HepG2 (cell line): ENCODE measurements at regions not wholly inside any gene's neighbourhood (a gene's known extent, or its start where the extent isn't known, plus 50 kb on each side); places are given as distances from the start of the nearest gene placed in this dataset.

Experiments
- ATAC-seq: fragments of 200-7000 bp; cut with Tn5 transposase; 3 replicates; pipeline ENCODE4 v1.9.1; 2020; ENCODE audit warnings: mild to moderate bottlenecking, moderate library complexity
- BruUV-seq: library from RNA; stranded (reverse); fragments of 400-500 nt; replicated peaks from 2 replicates; lab custom pipeline; 2021; lab: Mats Ljungman, UMichigan
- CTCF ChIA-PET: fragments of 300-600 bp; formaldehyde crosslinking; extraction: SDS; loops from one replicate; lab custom pipeline; 2021; ENCODE audit warnings: low total read pairs, inconsistent platforms, low intra/inter-chr PET ratio; lab: Yijun Ruan, JAX
- POLR2A ChIA-PET: fragments of 350-600 bp; sonication (Branson Sonifier 250); formaldehyde crosslinking; loops from one replicate; lab custom pipeline; 2020; ENCODE audit warnings: antibody characterized with exemption, inconsistent platforms; lab: Yijun Ruan, JAX
- DNase-seq: peaks from one replicate; pipeline ENCODE4 v3.0.0-alpha.2; 2015; ENCODE audit warnings: low spot score
- FAIRE-seq: peaks from 3 replicates; lab custom pipeline; 2011; peaks lifted over from hg19 to GRCh38; lab: Jason Lieb, UNC
- H2AFZ ChIP-seq: one replicate; pipeline ENCODE4 v1.6.1; 2011; ENCODE audit warnings: low read length, inconsistent platforms
- H3K27ac ChIP-seq: fragments of 300-600 bp; 3 replicates; pipeline ENCODE4 v1.8.0; 2011; ENCODE audit warnings: mixed run types, mild to moderate bottlenecking, mixed read lengths, low read length, inconsistent platforms; ENCODE audit not compliant: insufficient read depth; ENCODE audit errors: extremely low read length
- H3K27me3 ChIP-seq, 2 experiments: fragments of 200-600 bp in 1 of 2; 2 replicates in 1 of 2; 3 replicates in 1 of 2; pipeline versions ENCODE4 v1.6.0 to v1.8.0; 2011; ENCODE audit warnings: low read length in 2 of 2, mild to moderate bottlenecking in 2 of 2, moderate library complexity in 2 of 2, inconsistent platforms in 1 of 2; ENCODE audit not compliant: insufficient read depth in 2 of 2, control insufficient read depth in 1 of 2
- H3K36me3 ChIP-seq, 2 experiments: fragments of 200-600 bp in 1 of 2; replicated peaks in 1 of 2; 2 replicates in 1 of 2; 3 replicates in 1 of 2; pipeline versions ENCODE4 v1.5.1 to v1.8.0; 2011; ENCODE audit warnings: low read length in 2 of 2, inconsistent platforms in 1 of 2; ENCODE audit not compliant: insufficient read depth in 2 of 2, control insufficient read depth in 1 of 2
- H3K4me1 ChIP-seq: 2 replicates; pipeline ENCODE4 v1.5.1; 2012; ENCODE audit warnings: low read length, inconsistent platforms; ENCODE audit not compliant: insufficient read depth
- H3K4me2 ChIP-seq: 2 replicates; pipeline ENCODE4 v1.6.0; 2011; ENCODE audit warnings: low read depth, low read length, inconsistent platforms
- H3K4me3 ChIP-seq, 3 experiments: fragments of 200-600 bp in 1 of 3; sonication (generic), shearing (Covaris generic) in 1 of 3; replicated peaks in 1 of 3; 2 replicates each; pipeline ENCODE4 v1.5.1; 2011 to 2016; ENCODE audit warnings: low read length in 3 of 3, inconsistent platforms in 2 of 3, low read depth in 2 of 3, mild to moderate bottlenecking in 2 of 3, control low read depth in 1 of 3, mixed read lengths in 1 of 3; ENCODE audit not compliant: insufficient read depth in 1 of 3
- H3K79me2 ChIP-seq: one replicate; pipeline ENCODE4 v1.6.1; 2011; ENCODE audit warnings: low read length, inconsistent platforms; ENCODE audit not compliant: insufficient read depth
- H3K9ac ChIP-seq: 2 replicates; pipeline ENCODE4 v1.6.0; 2011; ENCODE audit warnings: mild to moderate bottlenecking, low read depth, low read length, inconsistent platforms; ENCODE audit not compliant: insufficient read depth
- H3K9me3 ChIP-seq: 2 replicates; pipeline ENCODE4 v1.5.1; 2012; ENCODE audit warnings: mild to moderate bottlenecking, low read length
- H4K20me1 ChIP-seq: 2 replicates; pipeline ENCODE4 v1.6.0; 2011; ENCODE audit warnings: inconsistent platforms, mild to moderate bottlenecking, low read length, moderate library complexity; ENCODE audit not compliant: insufficient read depth
- ATF1 ChIP-seq: IDR thresholded peaks from 2 replicates; pipeline ENCODE4 v1.6.1; 2016; ENCODE audit warnings: mild to moderate bottlenecking, control low read depth
- FOXJ3 ChIP-seq: sonication (generic); formaldehyde crosslinking; IDR thresholded peaks from 2 replicates; pipeline ENCODE4 v1.4.0; 2020; ENCODE audit warnings: missing genetic modification reagents, mild to moderate bottlenecking, borderline replicate concordance
- HNF4A ChIP-seq: sonication (generic); formaldehyde crosslinking; IDR thresholded peaks from 2 replicates; pipeline ENCODE4 v1.4.0; 2020; ENCODE audit warnings: missing genetic modification reagents
- KLF6 ChIP-seq: IDR thresholded peaks from 2 replicates; pipeline ENCODE4 v1.8.0; 2016; ENCODE audit warnings: missing biosample characterization, missing genetic modification reagents
- MYNN ChIP-seq: sonication (generic); formaldehyde crosslinking; IDR thresholded peaks from 2 replicates; pipeline ENCODE4 v1.4.0; 2020; ENCODE audit warnings: mild to moderate bottlenecking, low read depth, missing genetic modification reagents
- NCOR1 ChIP-seq: fragments of 200-600 bp; sonication (generic); IDR thresholded peaks from 2 replicates; pipeline ENCODE4 v1.7.0; 2017; ENCODE audit warnings: antibody characterized with exemption, low read length, borderline replicate concordance
- NFIB ChIP-seq: sonication (generic); formaldehyde crosslinking; IDR thresholded peaks from 2 replicates; pipeline ENCODE4 v1.9.0; 2021; ENCODE audit warnings: missing genetic modification reagents, mild to moderate bottlenecking, borderline replicate concordance
- POLR2AphosphoS5 ChIP-seq: IDR thresholded peaks from 2 replicates; pipeline ENCODE4 v1.6.1; 2012; ENCODE audit warnings: low read depth, low read length
- RBM22 ChIP-seq: fragments of 200-400 bp; formaldehyde crosslinking; optimal IDR thresholded peaks from 2 replicates; pipeline ENCODE3; 2017; ENCODE audit warnings: mild to moderate bottlenecking, low read length, moderate library complexity
- ZNF451 ChIP-seq: sonication (generic); formaldehyde crosslinking; IDR thresholded peaks from 2 replicates; pipeline ENCODE4 v1.5.0; 2020; ENCODE audit warnings: mild to moderate bottlenecking, missing genetic modification reagents
- ZNF670 ChIP-seq: sonication (generic); formaldehyde crosslinking; IDR thresholded peaks from 2 replicates; pipeline ENCODE4 v1.8.0; 2022; ENCODE audit warnings: mild to moderate bottlenecking, missing genetic modification reagents, borderline replicate concordance
- WGBS: methylation state at CpG from one replicate; pipeline ENCODE4 v1.1.6; 2017; ENCODE audit warnings: low lambda C conversion rate; 5-methylcytosine and 5-hydroxymethylcytosine counted together
- in situ Hi-C: cut with HindIII; loops from 2 replicates; pipeline ENCODE4 v1.10.0; 2017; ENCODE audit warnings: low pct_unique_long_range_greater_than_20kb; ENCODE audit not compliant: extremely low pct_ligation_motif_present
- intact Hi-C: fragments of 100-400 bp; cut with micrococcal nuclease; formaldehyde crosslinking; loops from one replicate; pipeline ENCODE4 v1.10.0; 2022; ENCODE audit not compliant: unreplicated experiment
- TF ChIP-seq, protein P1 (sequence below): sonication (generic); formaldehyde crosslinking; IDR thresholded peaks from 2 replicates; pipeline ENCODE4 v1.5.0; 2020; ENCODE audit warnings: missing genetic modification reagents

DNA sequence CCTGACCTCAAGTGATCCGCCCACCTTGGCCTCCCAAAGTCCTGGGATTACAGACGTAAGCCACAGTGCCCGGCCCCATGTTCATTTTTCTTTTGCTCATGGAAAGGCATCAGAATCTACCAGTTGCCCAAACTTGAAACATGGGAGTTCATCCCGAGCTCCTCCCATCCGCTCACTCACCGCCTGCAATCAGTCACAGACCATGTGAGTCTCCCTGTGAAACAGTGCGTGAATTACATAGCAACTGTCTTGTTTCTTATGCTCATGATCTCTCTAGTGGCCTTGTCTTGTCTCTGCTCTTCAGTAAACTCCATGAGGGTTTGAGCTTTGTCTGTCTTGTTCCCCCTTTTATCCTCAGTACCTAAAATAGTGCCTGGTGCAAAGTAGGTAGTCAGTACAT lies 52.1 kb upstream of the TNRC6A start:
- no peak for TF ChIP-seq NFIB (CRISPR knock-in tag)
- TF ChIP-seq HNF4A (CRISPR knock-in tag), result no peak
- TF ChIP-seq POLR2AphosphoS5, result no peak
- TF ChIP-seq, protein P1, sequence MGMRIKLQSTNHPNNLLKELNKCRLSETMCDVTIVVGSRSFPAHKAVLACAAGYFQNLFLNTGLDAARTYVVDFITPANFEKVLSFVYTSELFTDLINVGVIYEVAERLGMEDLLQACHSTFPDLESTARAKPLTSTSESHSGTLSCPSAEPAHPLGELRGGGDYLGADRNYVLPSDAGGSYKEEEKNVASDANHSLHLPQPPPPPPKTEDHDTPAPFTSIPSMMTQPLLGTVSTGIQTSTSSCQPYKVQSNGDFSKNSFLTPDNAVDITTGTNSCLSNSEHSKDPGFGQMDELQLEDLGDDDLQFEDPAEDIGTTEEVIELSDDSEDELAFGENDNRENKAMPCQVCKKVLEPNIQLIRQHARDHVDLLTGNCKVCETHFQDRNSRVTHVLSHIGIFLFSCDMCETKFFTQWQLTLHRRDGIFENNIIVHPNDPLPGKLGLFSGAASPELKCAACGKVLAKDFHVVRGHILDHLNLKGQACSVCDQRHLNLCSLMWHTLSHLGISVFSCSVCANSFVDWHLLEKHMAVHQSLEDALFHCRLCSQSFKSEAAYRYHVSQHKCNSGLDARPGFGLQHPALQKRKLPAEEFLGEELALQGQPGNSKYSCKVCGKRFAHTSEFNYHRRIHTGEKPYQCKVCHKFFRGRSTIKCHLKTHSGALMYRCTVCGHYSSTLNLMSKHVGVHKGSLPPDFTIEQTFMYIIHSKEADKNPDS (CRISPR knock-in tag), result no peak
- no peak for TF ChIP-seq FOXJ3
- no peak for TF ChIP-seq MYNN (CRISPR knock-in tag)
- no peak for TF ChIP-seq KLF6 (CRISPR knock-in tag)
- no peak for TF ChIP-seq RBM22
- TF ChIP-seq ATF1 (CRISPR knock-in tag), result no peak
- TF ChIP-seq ZNF670 (CRISPR knock-in tag), result no peak
- TF ChIP-seq NCOR1, result no peak
- TF ChIP-seq ZNF451 (CRISPR knock-in tag), result no peak
- WGBS, result 71% methylated on average over 7 of the region's 7 CpGs
- H3K4me3 ChIP-seq, result no peak overlapping the region
- no peaks in the 10 kb centered on the region for H3K79me2 ChIP-seq
- DNase-seq, result no peak
- intact Hi-C loops, result no loop called here
- ChIA-PET POLR2A (interaction anchor here (0.7 kb wide), 1 partner anchor 8 kb away, joined by 3 read pairs; no protein-coding TSS in a partner anchor), CTCF (no interaction called here)
- no peak overlapping the region for H3K4me2 ChIP-seq
- H3K36me3 ChIP-seq, result no peaks in the 10 kb centered on the region
- H3K27ac ChIP-seq, result no peak overlapping the region
- ATAC-seq, result no peak
- peaks cover 49% of the 10 kb centered on the region for H3K4me1 ChIP-seq
- no peak overlapping the region for H3K9ac ChIP-seq
- H3K27me3 ChIP-seq, result no peaks in the 10 kb centered on the region
- H3K9me3 ChIP-seq, result no peaks in the 10 kb centered on the region
- FAIRE-seq, result no peak
- H2AFZ ChIP-seq, result no peak overlapping the region
- in situ Hi-C loops, result no loop called here
- no peaks in the 10 kb centered on the region for H4K20me1 ChIP-seq
- BruUV-seq, result no TSS peak
